IgD-negative memory B cell (primary cell): ENCODE measurements at regions not wholly inside any gene's neighbourhood (a gene's known extent, or its start where the extent isn't known, plus 50 kb on each side); places are given as distances from the start of the nearest gene placed in this dataset.

Experiments
- H3K27ac Mint-ChIP-seq, 3 donors: one replicate each; pipeline ENCODE4 v1.8.0; 2020 to 2022; ENCODE audit warnings: mild to moderate bottlenecking in 3 of 3, mixed read lengths in 3 of 3, moderate library complexity in 1 of 3
- H3K27me3 Mint-ChIP-seq: one replicate; pipeline ENCODE4 v1.8.0; 2021; ENCODE audit warnings: mixed read lengths
- H3K36me3 Mint-ChIP-seq: one replicate; pipeline ENCODE4 v1.8.0; 2020; ENCODE audit warnings: mild to moderate bottlenecking, mixed read lengths
- H3K4me1 Mint-ChIP-seq, 3 donors: one replicate each; pipeline ENCODE4 v1.8.0; 2020 to 2022; ENCODE audit warnings: mixed read lengths in 3 of 3, mild to moderate bottlenecking in 1 of 3
- H3K4me3 Mint-ChIP-seq, 4 donors: one replicate each; pipeline ENCODE4 v1.8.0; 2020 to 2022; ENCODE audit warnings: mild to moderate bottlenecking in 4 of 4, mixed read lengths in 4 of 4, moderate library complexity in 3 of 4
- H3K9me3 Mint-ChIP-seq, 3 donors: one replicate each; pipeline ENCODE4 v1.8.0; 2020 to 2021; ENCODE audit warnings: mixed read lengths in 3 of 3, mild to moderate bottlenecking in 1 of 3

DNA sequence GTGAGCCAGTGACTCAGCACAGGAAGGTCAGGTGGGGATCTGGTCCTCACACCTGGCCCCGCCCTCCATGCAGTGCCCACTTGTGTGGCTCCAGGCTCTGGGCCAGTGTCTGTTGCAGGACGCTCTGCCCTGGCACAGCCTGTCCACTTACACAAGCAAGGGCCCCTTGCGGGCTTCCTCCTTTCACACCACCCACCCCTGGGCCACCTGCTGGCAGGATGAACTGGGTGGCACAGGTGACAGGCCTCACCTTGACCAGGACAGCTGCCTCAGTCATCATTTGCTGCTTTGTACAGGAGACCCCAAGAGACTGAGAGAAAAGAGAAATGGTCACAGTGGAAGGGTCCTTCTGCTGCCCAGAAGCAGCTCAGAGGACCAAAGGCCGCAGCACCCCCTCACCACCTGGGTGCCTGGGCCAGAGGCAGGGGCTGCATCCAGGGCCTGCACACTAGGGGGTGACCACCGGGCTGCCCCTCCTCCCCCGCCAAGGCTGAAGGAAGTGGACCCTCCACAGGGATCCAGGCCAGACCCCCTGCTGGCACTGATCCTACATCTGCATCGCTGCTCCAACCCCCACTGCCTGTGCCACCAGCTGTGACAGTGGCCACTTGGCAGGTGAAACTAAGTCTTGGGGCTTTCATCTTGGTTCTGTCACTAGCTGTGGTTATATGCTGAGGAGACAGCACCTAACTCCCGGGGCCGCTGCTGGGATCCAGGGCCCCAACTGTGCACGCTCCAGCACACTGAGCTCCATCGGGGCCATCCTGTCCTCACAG lies 110.3 kb downstream of the TUBA3C start:
- no peaks in the 10 kb centered on the region for H3K4me1 Mint-ChIP-seq
- H3K36me3 Mint-ChIP-seq = no peaks in the 10 kb centered on the region
- H3K27me3 Mint-ChIP-seq = no peaks in the 10 kb centered on the region
- no peak overlapping the region for H3K27ac Mint-ChIP-seq
- H3K4me3 Mint-ChIP-seq = no peak overlapping the region
- peaks cover 0 to 6% (median 4%) of the 10 kb centered on the region in 3 donors for H3K9me3 Mint-ChIP-seq

DNA sequence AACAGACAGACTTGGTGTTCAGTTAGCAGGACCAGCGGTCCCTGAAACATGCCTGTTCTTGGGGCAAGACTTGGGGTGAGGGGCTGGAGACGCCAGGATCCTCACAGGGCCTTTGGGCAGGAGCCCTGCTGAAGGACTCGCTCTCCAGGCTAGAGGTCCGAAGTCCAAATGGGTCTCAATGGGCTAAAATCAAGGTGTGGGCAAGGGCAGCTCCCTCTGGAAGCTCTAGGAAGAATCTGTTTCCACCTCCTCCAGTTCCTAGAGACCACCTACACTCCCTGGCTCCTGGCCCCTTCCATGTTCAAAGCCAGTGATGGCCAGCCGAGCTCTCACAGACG lies 111.3 kb downstream of the TUBA3C start:
- H3K27me3 Mint-ChIP-seq = no peaks in the 10 kb centered on the region
- H3K27ac Mint-ChIP-seq = no peak overlapping the region
- H3K9me3 Mint-ChIP-seq = peaks cover 0 to 10% (median 7%) of the 10 kb centered on the region in 3 donors
- no peaks in the 10 kb centered on the region for H3K4me1 Mint-ChIP-seq
- no peak overlapping the region for H3K4me3 Mint-ChIP-seq
- no peaks in the 10 kb centered on the region for H3K36me3 Mint-ChIP-seq

DNA sequence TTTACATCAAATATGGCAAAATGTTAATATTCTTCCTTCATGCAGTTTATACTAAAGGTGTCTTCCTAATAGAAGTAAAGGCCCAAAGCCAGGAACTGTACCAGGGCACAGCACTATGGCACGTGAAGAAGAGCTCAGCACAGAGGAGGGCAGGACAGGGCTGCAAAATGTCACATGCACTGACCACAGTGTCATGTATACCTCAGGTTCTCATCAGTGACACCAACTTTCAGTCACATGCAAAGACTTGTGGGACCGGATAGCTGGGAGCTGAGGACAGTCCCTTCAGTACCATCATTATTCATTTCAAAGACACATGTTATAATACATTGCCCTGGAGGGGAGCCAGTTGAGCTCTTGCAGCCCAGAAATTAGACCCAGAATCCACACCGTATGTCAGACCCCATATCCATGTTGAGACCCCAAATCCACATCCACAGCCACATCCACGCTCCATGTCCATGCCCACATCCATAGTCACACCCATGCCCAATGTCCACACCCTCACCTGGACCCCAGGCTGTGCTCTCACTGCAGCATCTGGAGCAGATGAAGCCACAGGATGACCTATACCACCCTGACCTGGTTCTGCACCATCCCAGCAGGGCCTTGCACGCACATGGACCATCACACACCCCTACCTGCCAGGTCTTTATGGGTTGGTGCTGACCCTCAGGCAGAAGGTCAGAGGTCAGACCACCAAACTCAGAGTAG lies 111.8 kb downstream of the TUBA3C start:
- no peaks in the 10 kb centered on the region for H3K4me1 Mint-ChIP-seq
- peaks cover 0 to 10% (median 7%) of the 10 kb centered on the region in 3 donors for H3K9me3 Mint-ChIP-seq
- H3K36me3 Mint-ChIP-seq = no peaks in the 10 kb centered on the region
- no peak overlapping the region for H3K4me3 Mint-ChIP-seq
- H3K27ac Mint-ChIP-seq = no peak overlapping the region
- no peaks in the 10 kb centered on the region for H3K27me3 Mint-ChIP-seq

DNA sequence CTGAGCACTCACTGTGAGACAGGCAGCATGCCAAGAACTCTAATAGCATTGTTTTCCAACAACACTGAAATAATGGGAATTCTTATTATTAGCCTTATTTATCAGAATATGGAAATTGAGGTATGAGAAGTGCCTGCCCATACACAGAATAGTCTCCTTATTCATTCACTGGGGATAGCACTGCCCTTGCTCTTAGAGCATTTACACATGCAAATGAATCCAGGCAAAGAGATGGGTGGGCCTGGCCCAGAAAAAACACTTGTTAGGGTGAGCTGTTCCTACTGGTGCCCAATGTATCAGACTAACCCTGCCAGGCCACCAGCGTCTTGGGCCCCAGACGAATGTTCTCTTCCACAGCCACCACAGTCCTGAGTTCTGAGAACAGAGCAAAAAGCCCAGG lies 112.9 kb downstream of the TUBA3C start:
- H3K4me3 Mint-ChIP-seq = no peak overlapping the region

DNA sequence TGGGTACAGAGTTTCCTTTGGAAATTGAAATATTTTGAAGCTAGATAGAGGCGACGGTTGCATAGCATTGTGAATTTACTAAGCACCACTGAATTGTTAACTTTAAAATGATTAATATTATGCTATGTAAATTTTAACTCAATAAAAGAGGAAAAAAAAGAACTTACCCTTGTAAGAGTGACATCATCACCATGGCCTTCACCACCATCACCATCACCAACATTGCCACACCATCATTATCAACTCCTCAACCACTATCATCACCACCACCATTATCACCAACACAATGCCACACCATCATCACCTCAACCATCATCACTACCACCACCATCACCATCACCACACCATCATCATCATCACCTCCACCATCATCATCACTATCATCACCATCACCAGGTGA lies 113.9 kb downstream of the TUBA3C start:
- H3K4me1 Mint-ChIP-seq = no peaks in the 10 kb centered on the region
- peaks cover 2% of the 10 kb centered on the region for H3K36me3 Mint-ChIP-seq
- peaks cover 0 to 15% (median 6%) of the 10 kb centered on the region in 3 donors for H3K9me3 Mint-ChIP-seq
- no peaks in the 10 kb centered on the region for H3K27me3 Mint-ChIP-seq
- no peak overlapping the region for H3K27ac Mint-ChIP-seq
- H3K4me3 Mint-ChIP-seq = no peak overlapping the region

More for the DNA sequence above, 112.9 kb downstream of the TUBA3C start:
- Mint-ChIP-seq H3K27me3 (no peaks in the 10 kb centered on the region), H3K27ac (no peak overlapping the region), H3K36me3 (peaks cover 2% of the 10 kb centered on the region), H3K4me1 (no peaks in the 10 kb centered on the region), H3K9me3 (peaks cover 0 to 15% (median 6%) of the 10 kb centered on the region in 3 donors)

DNA sequence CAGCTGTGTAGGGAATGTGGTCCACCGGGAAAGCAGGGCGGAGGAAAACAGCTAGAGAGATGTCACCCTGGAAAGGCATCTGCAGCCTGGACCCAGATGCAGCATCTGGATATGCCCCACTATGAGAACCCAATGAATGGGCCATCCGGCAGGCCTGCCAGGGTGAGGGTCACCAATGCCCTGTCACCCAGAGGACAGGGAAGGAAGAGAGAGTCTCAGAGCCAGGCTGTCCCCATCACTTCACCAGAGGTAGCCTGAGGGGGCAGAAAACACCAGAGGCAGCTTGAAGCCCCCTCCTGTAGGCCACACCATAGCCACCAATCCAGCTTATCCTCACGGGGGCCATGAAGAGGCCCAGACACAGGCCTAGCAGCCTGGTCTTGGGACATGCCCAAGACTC lies 118.8 kb downstream of the TUBA3C start:
- Mint-ChIP-seq H3K27ac (no peak overlapping the region), H3K27me3 (no peaks in the 10 kb centered on the region), H3K4me3 (no peak overlapping the region), H3K9me3 (peaks cover 0 to 15% (median 8%) of the 10 kb centered on the region in 3 donors), H3K36me3 (peaks cover 2% of the 10 kb centered on the region), H3K4me1 (no peaks in the 10 kb centered on the region)

DNA sequence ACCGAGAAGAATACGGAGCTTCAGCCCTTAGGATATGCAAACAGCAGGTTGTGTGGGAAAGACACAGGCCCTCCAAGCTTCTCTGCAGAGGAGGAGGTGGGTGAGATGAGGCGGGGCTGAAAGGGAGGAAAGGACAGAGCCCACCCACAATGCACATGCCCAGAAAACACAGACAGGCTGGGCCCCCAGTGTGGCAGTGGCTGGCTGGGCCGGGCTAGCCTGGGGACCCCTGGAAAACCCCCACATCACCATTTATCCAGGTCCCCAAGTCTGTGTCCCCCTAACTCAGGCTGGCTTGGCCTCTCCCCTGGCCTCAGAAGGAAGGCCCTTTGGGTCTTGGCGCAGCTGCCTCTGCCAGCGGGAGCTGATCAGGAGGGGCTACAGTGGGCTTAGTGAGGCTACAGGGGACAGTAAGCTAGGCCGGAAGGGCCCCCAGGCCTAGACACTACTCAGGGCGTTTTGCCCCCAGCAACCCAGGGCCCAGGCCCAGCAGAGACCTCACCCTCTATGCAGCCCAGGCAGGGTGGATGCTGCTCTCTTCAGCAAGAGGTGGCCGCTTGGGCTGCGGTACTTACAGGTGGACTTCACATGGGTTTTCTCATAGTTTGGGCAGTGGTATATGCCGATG lies 119.5 kb downstream of the TUBA3C start:
- Mint-ChIP-seq H3K4me1 (no peaks in the 10 kb centered on the region), H3K4me3 (no peak overlapping the region), H3K9me3 (peaks cover 0 to 15% (median 8%) of the 10 kb centered on the region in 3 donors), H3K27ac (no peak overlapping the region), H3K27me3 (no peaks in the 10 kb centered on the region), H3K36me3 (peaks cover 2% of the 10 kb centered on the region)

DNA sequence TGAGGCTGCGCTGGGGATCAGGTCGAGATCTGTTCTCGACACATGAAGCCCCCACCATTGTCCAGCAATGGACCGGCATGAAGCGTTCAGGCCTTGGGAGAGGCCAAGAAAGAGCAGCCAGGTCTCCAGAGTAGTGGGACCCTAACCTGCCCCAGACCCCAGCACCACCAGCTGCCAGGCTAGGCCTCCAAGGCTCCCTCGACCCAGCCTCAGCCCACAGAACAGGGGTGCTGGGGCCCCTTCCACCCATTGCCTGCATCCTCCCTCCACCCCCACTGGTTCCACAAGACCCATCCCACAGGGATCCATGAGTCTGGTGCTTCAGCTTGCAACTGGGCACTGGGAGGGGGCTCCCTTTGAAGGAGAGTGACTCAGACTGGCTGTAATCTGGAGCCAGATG lies 120.3 kb downstream of the TUBA3C start:
- Mint-ChIP-seq H3K9me3 (peaks cover 0 to 13% (median 8%) of the 10 kb centered on the region in 3 donors), H3K36me3 (peaks cover 2% of the 10 kb centered on the region), H3K27me3 (no peaks in the 10 kb centered on the region), H3K4me1 (no peaks in the 10 kb centered on the region), H3K4me3 (no peak overlapping the region), H3K27ac (no peak overlapping the region)

DNA sequence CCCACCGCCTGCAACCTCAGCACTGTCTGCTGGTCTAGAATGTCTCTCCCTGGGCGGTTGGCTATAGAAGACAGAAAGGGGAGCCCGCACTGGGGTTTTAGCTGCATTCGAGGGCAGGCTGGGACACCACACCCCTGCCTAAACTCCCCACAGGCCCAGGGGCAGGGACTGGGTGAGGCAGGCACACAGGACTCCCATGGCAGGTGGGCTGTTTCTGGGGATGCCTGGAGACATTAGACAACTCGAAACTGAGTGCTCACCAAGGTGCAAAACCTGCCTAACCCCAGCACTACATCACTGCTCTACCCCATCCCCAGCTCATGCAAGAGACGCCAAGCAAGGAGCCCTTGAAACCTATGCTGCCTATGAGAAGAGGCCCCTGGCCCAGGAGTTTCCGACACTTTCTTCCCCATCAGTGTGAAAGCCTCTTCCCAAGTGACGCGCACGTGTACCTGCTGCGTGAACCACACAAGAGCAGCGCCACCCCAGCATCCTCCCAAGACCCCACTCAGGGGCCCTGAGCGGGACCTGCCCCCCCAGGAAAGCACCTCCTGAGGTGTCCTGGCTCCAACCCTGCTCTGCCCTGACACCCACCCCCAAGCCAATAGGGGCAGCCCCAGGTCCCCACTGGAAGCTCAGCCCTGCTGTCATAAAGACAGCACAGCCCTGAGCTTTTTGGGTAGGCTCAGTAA lies 121.2 kb downstream of the TUBA3C start:
- no peaks in the 10 kb centered on the region for H3K4me1 Mint-ChIP-seq
- H3K4me3 Mint-ChIP-seq = no peak overlapping the region
- no peaks in the 10 kb centered on the region for H3K27me3 Mint-ChIP-seq
- peaks cover 0 to 11% (median 5%) of the 10 kb centered on the region in 3 donors for H3K9me3 Mint-ChIP-seq
- peaks cover 2% of the 10 kb centered on the region for H3K36me3 Mint-ChIP-seq
- no peak overlapping the region for H3K27ac Mint-ChIP-seq

DNA sequence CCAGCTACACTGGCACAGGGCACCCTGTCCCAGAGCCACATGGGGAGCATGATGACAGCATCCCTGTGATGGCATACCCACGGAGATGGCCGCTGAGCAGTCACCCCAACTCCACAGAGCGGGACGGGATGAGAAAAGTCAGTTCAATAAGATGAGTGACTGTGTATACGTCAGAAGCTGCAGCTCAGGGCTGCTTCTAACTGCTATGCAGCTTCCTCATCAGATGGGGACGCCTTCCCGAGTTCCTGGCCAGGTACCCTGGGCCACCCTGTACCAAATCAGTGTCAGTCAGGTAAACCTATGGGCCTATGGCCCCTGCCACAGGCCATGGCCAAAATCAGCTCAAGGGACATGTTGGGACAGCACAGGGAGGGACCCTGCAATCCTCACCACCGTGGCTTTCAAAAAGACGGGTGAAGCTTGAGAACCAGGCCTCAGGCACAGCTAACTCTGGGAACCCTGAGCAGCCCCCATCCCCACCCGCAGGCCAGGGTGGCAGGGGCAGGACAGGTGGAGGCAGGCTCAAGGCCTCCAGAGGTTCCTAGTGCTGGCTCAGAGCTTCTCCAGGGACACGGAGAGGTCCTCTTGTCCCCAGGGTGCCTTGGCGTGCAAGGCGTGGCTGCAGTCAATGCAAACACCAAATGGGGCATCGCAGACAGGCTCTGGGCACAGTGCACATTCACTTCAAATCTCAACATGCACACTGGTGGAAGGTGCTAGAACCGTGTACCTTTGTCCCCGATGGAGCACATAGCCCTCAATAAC lies 122.4 kb downstream of the TUBA3C start:
- H3K27me3 Mint-ChIP-seq = no peaks in the 10 kb centered on the region
- no peak overlapping the region for H3K4me3 Mint-ChIP-seq
- H3K36me3 Mint-ChIP-seq = peaks cover 2% of the 10 kb centered on the region
- H3K4me1 Mint-ChIP-seq = no peaks in the 10 kb centered on the region
- peaks cover 0 to 4% (median 2%) of the 10 kb centered on the region in 3 donors for H3K9me3 Mint-ChIP-seq
- H3K27ac Mint-ChIP-seq = no peak overlapping the region

DNA sequence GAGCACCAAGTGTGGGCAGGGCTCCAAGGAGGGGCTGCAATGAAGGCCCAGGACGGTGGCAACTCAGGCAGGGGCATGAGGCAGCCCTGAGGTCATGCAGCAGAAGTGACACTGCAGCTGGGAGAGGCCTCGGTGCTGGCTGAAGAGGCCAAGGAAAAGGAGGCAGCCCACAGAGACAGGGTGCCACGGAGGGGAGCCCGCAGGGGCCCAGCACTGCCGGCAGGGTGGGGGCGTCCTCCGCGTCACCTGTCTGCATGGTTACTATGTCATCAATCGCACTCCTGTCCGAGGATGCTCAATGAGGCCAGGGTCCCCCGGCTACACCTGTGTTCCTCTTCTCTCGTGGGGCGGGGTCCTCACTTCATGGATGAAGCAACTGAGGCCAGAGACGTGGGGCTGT lies 123.1 kb downstream of the TUBA3C start:
- no peaks in the 10 kb centered on the region for H3K27me3 Mint-ChIP-seq
- H3K4me1 Mint-ChIP-seq = no peaks in the 10 kb centered on the region
- H3K4me3 Mint-ChIP-seq = peak overlapping the region in 1 of 4 donors; percentile 39
- no peak overlapping the region for H3K27ac Mint-ChIP-seq
- no peaks in the 10 kb centered on the region for H3K36me3 Mint-ChIP-seq
- H3K9me3 Mint-ChIP-seq = peaks cover 0 to 2% (median 0%) of the 10 kb centered on the region in 3 donors

DNA sequence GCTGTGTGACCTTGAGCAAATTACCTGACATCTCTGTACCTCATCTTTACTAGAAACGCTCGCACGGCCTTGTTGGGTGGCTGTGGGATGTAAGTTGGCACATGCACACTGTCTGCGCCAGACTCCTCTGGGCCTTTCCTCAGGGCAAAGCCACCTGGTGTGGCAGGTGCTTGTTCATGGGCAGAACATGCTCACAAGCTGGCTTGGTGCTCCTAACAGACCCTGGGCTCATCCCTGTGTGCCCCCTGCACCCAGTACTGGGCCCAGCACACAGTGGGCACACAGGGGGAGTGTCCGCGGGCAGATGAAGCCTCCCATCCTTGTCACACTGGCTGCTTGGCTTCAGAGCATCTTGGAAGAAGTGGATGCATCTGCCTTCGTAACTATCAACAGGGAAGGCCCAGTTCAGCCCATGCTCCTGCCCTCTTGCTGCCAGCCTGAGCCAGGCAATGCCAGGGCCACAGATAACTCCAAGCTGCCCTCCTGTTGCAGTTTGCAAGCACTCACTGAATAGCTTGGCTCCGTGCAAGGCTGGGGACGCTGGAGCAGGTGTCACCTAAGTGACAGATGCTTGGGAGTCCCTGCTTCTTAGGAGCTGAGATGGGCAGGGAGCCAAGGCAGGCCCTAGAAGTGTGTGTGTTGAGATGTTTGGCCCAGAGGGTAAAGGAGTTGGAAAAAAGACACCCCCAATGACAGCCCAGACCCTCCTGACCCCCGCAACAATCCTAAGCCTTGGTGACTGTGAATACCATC lies 123.9 kb downstream of the TUBA3C start:
- Mint-ChIP-seq H3K27ac (no peak overlapping the region), H3K4me3 (no peak overlapping the region), H3K4me1 (no peaks in the 10 kb centered on the region), H3K9me3 (peaks cover 0 to 4% (median 2%) of the 10 kb centered on the region in 3 donors), H3K36me3 (no peaks in the 10 kb centered on the region), H3K27me3 (no peaks in the 10 kb centered on the region)

DNA sequence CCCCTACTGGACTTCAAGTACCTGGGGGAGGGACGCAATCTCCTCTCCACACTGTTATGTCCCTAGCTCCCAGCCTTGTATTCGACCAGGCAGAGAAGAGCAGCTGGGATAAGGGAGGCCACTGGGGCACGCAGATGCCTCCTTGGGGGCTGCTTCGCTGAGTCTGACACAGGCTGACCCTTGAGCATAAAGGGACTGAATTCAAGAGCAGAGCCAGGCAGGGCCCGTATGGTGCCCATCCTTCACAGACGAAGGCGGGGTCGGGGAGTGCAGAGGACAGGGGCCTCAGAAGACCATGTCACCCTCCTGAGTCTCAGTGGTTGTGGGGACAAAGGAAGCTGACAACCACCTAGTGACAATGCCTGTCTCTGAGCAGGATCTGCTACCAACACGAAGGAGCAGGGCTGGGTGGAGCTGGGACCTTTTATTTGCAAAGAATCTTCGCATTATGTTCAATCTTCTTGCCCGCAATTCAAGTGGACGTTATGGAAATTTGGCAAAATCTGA lies 124.6 kb downstream of the TUBA3C start:
- Mint-ChIP-seq H3K4me1 (no peaks in the 10 kb centered on the region), H3K36me3 (no peaks in the 10 kb centered on the region), H3K27ac (no peak overlapping the region), H3K27me3 (no peaks in the 10 kb centered on the region), H3K4me3 (no peak overlapping the region), H3K9me3 (peaks cover 0 to 6% (median 3%) of the 10 kb centered on the region in 3 donors)
